ENCODE measurements at regions not wholly inside any gene's neighbourhood (a gene's known extent, or its start where the extent isn't known, plus 50 kb on each side); places are given as distances from the start of the nearest gene placed in this dataset.

- no peaks in the 10 kb centered on the region for H3K9me3 ChIP-seq (ENCODE audit: low read length)
- intact Hi-C loops (cut with micrococcal nuclease) = no loop called here
- no peaks in the 10 kb centered on the region for H3K79me2 ChIP-seq (ENCODE audit: low read length)
- H3K27me3 ChIP-seq (ENCODE audit: low read length) = no peaks in the 10 kb centered on the region
- H3K4me3 ChIP-seq (ENCODE audit: low read length) = no peak overlapping the region
- H3K4me2 ChIP-seq (ENCODE audit: low read length) = no peak overlapping the region
- H3K27ac ChIP-seq (ENCODE audit: low read length) = no peak overlapping the region
- H3K9ac ChIP-seq (ENCODE audit: low read length) = no peak overlapping the region
- H3K9me2 ChIP-seq (replicated peaks; ENCODE audit: low read length) = no peaks in the 10 kb centered on the region
- no peak overlapping the region for H2AFZ ChIP-seq (ENCODE audit: low read length)
- TF ChIP-seq, protein P1, sequence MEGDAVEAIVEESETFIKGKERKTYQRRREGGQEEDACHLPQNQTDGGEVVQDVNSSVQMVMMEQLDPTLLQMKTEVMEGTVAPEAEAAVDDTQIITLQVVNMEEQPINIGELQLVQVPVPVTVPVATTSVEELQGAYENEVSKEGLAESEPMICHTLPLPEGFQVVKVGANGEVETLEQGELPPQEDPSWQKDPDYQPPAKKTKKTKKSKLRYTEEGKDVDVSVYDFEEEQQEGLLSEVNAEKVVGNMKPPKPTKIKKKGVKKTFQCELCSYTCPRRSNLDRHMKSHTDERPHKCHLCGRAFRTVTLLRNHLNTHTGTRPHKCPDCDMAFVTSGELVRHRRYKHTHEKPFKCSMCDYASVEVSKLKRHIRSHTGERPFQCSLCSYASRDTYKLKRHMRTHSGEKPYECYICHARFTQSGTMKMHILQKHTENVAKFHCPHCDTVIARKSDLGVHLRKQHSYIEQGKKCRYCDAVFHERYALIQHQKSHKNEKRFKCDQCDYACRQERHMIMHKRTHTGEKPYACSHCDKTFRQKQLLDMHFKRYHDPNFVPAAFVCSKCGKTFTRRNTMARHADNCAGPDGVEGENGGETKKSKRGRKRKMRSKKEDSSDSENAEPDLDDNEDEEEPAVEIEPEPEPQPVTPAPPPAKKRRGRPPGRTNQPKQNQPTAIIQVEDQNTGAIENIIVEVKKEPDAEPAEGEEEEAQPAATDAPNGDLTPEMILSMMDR (conservative IDR thresholded peaks at IDR 0.05; ENCODE audit: low read depth, low read length) = no peak
- TF ChIP-seq EZH2phosphoT487 (IDR thresholded peaks at IDR 0.05; ENCODE audit: borderline replicate concordance, low read length) (no peak), EZH2 (IDR thresholded peaks at IDR 0.05; ENCODE audit: low read length, unreplicated experiment) (no peak)
- ChIA-PET CTCF (no interaction called here), POLR2A (ENCODE audit: unreplicated experiment) (no interaction called here)
- H3F3A ChIP-seq (ENCODE audit: low read length, unreplicated experiment) = no peaks in the 10 kb centered on the region
- no peak for DNase-seq
- peaks cover 7% of the 10 kb centered on the region for H3K4me1 ChIP-seq (ENCODE audit: insufficient read depth, low read length)
- no TSS peak for BruUV-seq (replicated peaks)
- ATAC-seq = no peak
- no peaks in the 10 kb centered on the region for H4K20me1 ChIP-seq (ENCODE audit: low read length)
- no peaks in the 10 kb centered on the region for H3K36me3 ChIP-seq (ENCODE audit: low read depth, low read length)
Measured at GRCh38 chr21:43300496-43301408, 126.2 kb downstream of the SIK1 start.

DNA sequence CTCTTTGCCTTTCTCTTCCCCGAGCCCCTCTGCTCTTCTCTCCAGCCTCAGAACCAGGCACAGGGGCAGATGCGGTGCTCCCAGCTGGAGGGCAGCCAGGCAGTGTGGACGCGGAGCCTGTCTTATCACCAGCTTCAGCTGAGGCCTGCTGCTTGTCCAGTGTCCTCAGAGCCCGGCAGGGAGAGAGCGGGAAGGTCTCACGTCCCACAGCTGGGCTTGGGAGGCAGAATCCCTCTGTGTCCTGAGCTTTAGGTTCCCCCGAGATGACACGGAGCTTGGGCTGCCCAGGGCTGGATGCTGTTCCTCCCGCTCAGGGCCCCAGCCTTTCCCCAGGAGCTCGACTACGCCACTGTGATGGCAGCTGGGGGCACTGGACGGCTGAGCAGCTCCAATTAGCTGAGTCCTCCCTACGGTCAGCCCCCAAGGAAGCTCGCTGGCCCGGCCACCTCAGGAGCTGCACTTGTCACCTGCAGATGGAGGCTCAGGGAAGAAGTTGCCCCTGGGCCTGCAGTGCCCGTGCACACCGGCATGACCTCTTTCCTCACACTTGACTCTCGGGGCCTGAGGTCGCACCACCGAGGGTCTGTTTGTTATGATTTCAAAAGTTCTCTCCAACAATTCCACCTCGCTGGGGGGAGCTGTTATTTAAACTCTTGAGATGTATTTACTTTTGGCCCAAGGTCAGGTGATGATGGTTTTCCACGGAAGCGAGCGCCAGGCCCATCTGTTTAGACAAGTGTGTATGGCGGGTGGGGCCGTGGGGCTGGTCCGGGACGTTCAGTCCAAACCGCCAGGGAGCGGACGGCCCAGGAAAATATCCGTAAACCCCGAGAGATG, 127.3 kb downstream of the SIK1 start:
- intact Hi-C loops (cut with micrococcal nuclease) = no loop called here
- CTCF ChIA-PET = interaction anchor here (0.5 kb wide), 1 partner anchor 755 kb away, joined by 3 read pairs; no protein-coding TSS in a partner anchor
- H3K9me3 ChIP-seq (ENCODE audit: low read length) = no peaks in the 10 kb centered on the region
- no peak overlapping the region for H2AFZ ChIP-seq (ENCODE audit: low read length)
- H3K27me3 ChIP-seq (ENCODE audit: low read length) = no peaks in the 10 kb centered on the region
- no peak overlapping the region for H3K4me3 ChIP-seq (ENCODE audit: low read length)
- no peaks in the 10 kb centered on the region for H3K79me2 ChIP-seq (ENCODE audit: low read length)
- DNase-seq (no peak), ATAC-seq (no peak)
- H3K27ac ChIP-seq (ENCODE audit: low read length) = no peak overlapping the region
- POLR2A ChIA-PET (ENCODE audit: unreplicated experiment) = no interaction called here
- TF ChIP-seq EZH2phosphoT487 (IDR thresholded peaks at IDR 0.05; ENCODE audit: borderline replicate concordance, low read length) (no peak), EZH2 (IDR thresholded peaks at IDR 0.05; ENCODE audit: low read length, unreplicated experiment) (no peak)
- TF ChIP-seq, protein P1 (conservative IDR thresholded peaks at IDR 0.05; ENCODE audit: low read depth, low read length) = no peak
- no peaks in the 10 kb centered on the region for H3K9me2 ChIP-seq (replicated peaks; ENCODE audit: low read length)
- H3K4me1 ChIP-seq (ENCODE audit: insufficient read depth, low read length) = peaks cover 7% of the 10 kb centered on the region
- no peaks in the 10 kb centered on the region for H3F3A ChIP-seq (ENCODE audit: low read length, unreplicated experiment)
- BruUV-seq (replicated peaks) = no TSS peak
- no peaks in the 10 kb centered on the region for H4K20me1 ChIP-seq (ENCODE audit: low read length)
- no peak overlapping the region for H3K4me2 ChIP-seq (ENCODE audit: low read length)
- no peaks in the 10 kb centered on the region for H3K36me3 ChIP-seq (ENCODE audit: low read depth, low read length)
- H3K9ac ChIP-seq (ENCODE audit: low read length) = no peak overlapping the region
